HAP-1 (cell line): ENCODE measurements at regions not wholly inside any gene's neighbourhood (a gene's known extent, or its start where the extent isn't known, plus 50 kb on each side); places are given as distances from the start of the nearest gene placed in this dataset.

ENCODE experiments used
- DNase-seq, 2 experiments: peaks; one replicate each; pipeline ENCODE4 v3.0.0-alpha.2; 2016 to 2020; ENCODE audit warnings: low spot score in 2 of 2
- H3K27me3 ChIP-seq: fragments of 250-450 bp; sonication (Bioruptor Pico); 2 replicates; pipeline ENCODE4 v1.5.1; 2020; ENCODE audit warnings: low read depth, mild to moderate bottlenecking, moderate library complexity
- H3K36me3 ChIP-seq: fragments of 250-450 bp; sonication (Bioruptor Pico); replicated peaks from 2 replicates; pipeline ENCODE4 v1.5.1; 2020; ENCODE audit warnings: mild to moderate bottlenecking
- H3K4me1 ChIP-seq: fragments of 250-450 bp; sonication (Bioruptor Pico); 2 replicates; pipeline ENCODE4 v1.5.1; 2020; ENCODE audit warnings: mild to moderate bottlenecking
- H3K4me3 ChIP-seq: fragments of 250-450 bp; sonication (Bioruptor Pico); 2 replicates; pipeline ENCODE4 v1.5.1; 2020; ENCODE audit warnings: mild to moderate bottlenecking, moderate library complexity
- H3K9me3 ChIP-seq: fragments of 250-450 bp; sonication (Bioruptor Pico); 2 replicates; pipeline ENCODE4 v1.5.1; 2020; ENCODE audit warnings: mild to moderate bottlenecking, moderate library complexity
- in situ Hi-C: fragments of 300-500 bp; cut with MboI; formaldehyde crosslinking; loops from 3 replicates; pipeline ENCODE4 v1.14.3; 2020; ENCODE audit warnings: low sequenced_read_pairs, inconsistent platforms, mixed read lengths

DNA sequence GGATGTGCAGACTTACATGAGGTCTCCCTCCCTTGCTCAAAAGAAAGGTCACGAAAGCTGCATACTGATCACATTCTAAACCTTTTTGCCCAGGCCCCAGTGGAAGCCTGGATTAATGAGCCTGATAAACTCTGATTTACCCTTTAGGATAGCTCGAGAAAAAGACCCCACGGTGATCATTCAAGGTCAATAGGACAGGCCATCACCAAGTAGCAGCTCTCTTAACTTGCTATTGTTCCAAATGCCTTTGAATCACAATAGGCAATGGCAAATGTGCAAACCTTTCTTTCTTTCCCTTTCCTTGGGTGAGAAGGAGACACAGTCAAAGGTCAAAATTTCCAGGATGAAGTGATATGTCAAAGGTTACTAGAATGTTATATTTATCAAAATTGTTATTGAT lies 327.3 kb downstream of the HDGFL1 start:
- peak in 1 of 2 experiments; percentile 27 for DNase-seq
- no peaks in the 10 kb centered on the region for H3K9me3 ChIP-seq
- no peaks in the 10 kb centered on the region for H3K36me3 ChIP-seq
- in situ Hi-C loops = no loop called here
- H3K4me3 ChIP-seq = no peak overlapping the region
- H3K27me3 ChIP-seq = no peaks in the 10 kb centered on the region
- no peaks in the 10 kb centered on the region for H3K4me1 ChIP-seq

DNA sequence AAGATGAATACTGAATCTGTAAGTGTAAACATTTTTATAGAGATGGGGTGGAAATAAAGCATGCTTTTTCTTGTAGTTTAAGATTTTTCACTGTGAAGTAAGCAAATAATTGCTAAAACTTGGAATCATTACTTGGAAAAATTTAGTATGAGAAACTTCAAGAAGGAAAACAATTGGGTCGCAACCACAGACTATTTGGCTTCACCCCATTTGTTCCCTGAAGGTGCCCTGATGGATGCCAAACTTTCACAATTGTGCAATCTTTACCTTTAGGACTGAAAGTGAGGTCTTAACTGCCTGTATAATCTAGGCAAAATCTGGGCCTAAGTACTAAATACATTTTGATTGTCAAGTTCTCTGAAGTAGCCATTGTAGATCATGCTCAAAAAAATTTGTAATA lies 330.1 kb downstream of the HDGFL1 start:
- Histone ChIP-seq H3K27me3 (no peaks in the 10 kb centered on the region), H3K4me1 (peaks cover 3% of the 10 kb centered on the region; the same call in 1 of the 2 replicates), H3K36me3 (no peaks in the 10 kb centered on the region), H3K4me3 (no peak overlapping the region), H3K9me3 (no peaks in the 10 kb centered on the region)
- in situ Hi-C loops = no loop called here
- no peak for DNase-seq

DNA sequence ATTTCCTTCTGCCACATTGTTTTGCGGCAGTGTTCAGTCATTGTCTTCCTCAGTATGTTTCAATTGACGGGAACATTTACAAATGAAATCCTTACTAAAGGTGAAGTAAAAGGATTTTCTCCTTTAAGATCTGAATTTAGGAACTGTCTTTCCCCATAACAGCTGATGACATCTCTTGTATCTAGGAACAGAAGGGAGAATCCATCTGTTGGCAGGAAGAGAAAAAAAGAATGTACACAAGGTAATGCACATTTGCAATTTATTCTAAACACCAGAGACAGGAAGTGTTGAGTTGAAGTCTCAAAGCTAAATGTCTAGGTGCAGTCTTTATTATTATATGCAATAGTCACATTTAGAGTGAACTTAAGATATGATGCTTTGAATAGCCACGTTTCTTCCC lies 334.5 kb downstream of the HDGFL1 start:
- no peak for DNase-seq
- in situ Hi-C loops = no loop called here
- Histone ChIP-seq H3K4me1 (peaks cover 13% of the 10 kb centered on the region), H3K36me3 (no peaks in the 10 kb centered on the region), H3K4me3 (no peak overlapping the region), H3K9me3 (0 out of 2 replicates have a peak, but pooled peaks cover 3% of the 10 kb centered on the region), H3K27me3 (no peaks in the 10 kb centered on the region)

DNA sequence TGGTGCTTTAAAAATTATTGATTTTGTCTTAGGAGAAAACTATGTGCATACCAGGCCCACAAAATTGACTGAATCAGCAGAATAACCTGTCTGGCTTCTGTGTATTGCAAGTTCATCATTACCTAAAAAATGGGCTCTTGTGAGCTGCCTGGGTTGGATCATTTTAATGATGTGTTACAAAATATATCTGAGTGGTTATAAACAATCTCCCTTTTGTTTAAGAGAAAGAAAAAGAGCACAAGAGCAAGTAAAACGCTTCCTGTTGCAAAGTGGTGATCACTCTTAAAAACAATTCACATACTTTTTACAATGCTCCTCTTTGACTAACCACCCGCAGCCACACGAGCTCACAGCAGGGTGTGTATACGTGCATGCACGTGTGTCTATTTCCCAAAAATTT lies 335.1 kb downstream of the HDGFL1 start:
- no peak for DNase-seq
- Histone ChIP-seq H3K4me1 (peaks cover 13% of the 10 kb centered on the region), H3K27me3 (no peaks in the 10 kb centered on the region), H3K9me3 (0 out of 2 replicates have a peak, but pooled peaks cover 3% of the 10 kb centered on the region), H3K4me3 (no peak overlapping the region), H3K36me3 (no peaks in the 10 kb centered on the region)
- in situ Hi-C loops = no loop called here

DNA sequence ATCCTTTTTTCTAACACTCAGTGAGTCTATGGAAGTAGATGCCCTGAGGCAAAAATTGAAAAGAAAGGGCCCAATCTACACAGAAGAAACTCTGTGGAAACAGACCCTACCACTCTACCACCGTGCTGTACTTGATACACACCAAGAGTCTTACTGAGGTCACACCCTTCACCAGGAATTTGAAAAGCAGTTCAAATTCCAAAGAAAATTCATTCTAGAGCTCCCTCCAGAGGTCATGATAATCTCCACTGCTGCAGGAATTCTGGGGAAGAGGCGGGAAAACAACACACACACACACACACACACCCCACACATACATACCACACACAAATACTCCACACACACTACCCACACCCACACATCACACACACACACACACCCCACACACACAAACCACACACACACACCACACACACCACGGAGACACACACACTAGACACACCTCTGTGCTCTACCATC lies 336.8 kb downstream of the HDGFL1 start:
- H3K4me1 ChIP-seq = peaks cover 13% of the 10 kb centered on the region
- in situ Hi-C loops = no loop called here
- H3K27me3 ChIP-seq = no peaks in the 10 kb centered on the region
- H3K36me3 ChIP-seq = no peaks in the 10 kb centered on the region
- 0 out of 2 replicates have a peak, but pooled peaks cover 3% of the 10 kb centered on the region for H3K9me3 ChIP-seq
- H3K4me3 ChIP-seq = no peak overlapping the region
- peak; percentile 66 to 81 for DNase-seq

DNA sequence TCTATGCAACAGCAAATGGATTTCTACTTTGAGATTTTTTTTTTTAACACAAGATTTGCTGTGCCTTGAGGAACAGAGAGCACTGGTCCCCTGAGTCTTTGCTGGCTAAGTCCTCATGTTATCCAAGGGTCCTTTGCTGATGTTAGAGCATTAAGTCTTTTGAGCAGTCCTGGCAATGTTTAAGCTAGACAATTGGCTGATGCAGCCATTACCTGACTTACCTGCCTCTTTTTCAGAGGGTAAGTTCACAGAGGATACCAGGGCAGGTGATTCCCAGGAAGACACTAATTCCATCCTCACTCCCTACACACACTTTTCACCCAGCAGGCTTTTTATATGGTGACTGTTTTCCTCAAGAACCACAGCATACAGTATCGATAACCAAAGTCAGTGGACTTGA lies 337.7 kb downstream of the HDGFL1 start:
- DNase-seq = no peak
- no peaks in the 10 kb centered on the region for H3K27me3 ChIP-seq
- no peak overlapping the region for H3K4me3 ChIP-seq
- 0 out of 2 replicates have a peak, but pooled peaks cover 3% of the 10 kb centered on the region for H3K9me3 ChIP-seq
- in situ Hi-C loops = no loop called here
- H3K36me3 ChIP-seq = no peaks in the 10 kb centered on the region
- H3K4me1 ChIP-seq = peaks cover 13% of the 10 kb centered on the region

DNA sequence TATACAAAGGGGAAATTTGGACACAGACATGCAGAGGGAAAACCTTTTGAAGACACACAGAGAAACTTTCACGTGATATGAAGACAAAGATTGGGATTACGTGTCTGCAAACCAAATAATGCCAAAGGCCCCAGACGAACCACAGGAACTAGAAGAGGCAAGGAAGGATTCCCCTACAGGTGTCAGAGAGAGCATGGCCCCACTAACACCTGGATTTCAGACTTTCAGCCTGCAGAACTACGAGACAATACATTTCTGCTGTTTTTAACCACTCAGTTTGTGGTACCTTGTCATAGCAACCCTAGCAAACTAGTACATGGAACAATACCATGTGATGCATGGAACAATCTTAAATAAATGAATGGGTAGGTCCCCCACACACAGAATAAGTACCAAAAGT lies 341.0 kb downstream of the HDGFL1 start:
- DNase-seq = no peak
- Histone ChIP-seq H3K4me1 (peaks cover 10% of the 10 kb centered on the region), H3K36me3 (no peaks in the 10 kb centered on the region), H3K4me3 (no peak overlapping the region), H3K9me3 (no peaks in the 10 kb centered on the region), H3K27me3 (no peaks in the 10 kb centered on the region)
- in situ Hi-C loops = no loop called here

DNA sequence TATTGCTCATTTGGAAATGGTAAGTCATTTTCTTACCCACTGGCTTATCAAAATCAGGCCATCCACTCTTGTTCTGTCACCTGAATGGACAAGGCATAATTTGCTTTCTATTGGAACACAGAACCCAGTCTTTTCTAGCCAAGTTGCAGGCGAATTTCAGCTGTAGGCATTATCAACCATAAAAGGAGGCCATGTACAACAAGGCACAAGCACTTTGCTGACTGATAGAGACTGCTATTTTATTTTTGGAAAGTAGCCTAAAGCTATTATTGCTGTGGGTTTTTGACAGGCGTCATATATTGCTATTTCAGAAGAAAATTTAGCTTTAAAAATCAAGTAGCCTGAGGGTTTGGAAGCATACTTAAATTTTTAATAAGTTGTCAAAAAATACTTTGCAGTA lies 344.2 kb downstream of the HDGFL1 start:
- Histone ChIP-seq H3K36me3 (no peaks in the 10 kb centered on the region), H3K4me3 (no peak overlapping the region), H3K4me1 (no peaks in the 10 kb centered on the region), H3K9me3 (no peaks in the 10 kb centered on the region), H3K27me3 (no peaks in the 10 kb centered on the region)
- in situ Hi-C loops = no loop called here
- DNase-seq = no peak

DNA sequence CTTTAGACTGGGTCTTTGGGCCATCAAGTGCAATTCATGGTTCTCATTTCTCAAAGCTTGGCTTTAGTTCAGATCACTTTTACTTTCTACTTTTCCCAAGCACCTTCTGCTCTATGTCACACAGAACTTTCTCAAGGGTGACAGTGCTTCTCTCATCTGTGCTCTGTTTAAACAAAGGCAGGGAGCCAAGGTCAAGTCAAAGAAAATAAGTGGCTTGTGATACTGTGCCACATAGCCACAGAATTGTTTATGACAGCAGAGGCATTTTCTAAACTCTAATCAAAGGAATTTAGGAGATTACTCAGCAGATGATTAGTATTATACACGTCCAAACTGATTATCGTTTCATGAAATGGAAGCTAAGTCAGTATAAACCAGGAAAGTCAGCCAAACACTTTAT lies 348.0 kb downstream of the HDGFL1 start:
- Histone ChIP-seq H3K4me1 (peaks cover 9% of the 10 kb centered on the region), H3K36me3 (no peaks in the 10 kb centered on the region), H3K27me3 (no peaks in the 10 kb centered on the region), H3K4me3 (no peak overlapping the region), H3K9me3 (no peaks in the 10 kb centered on the region)
- DNase-seq = no peak
- in situ Hi-C loops = no loop called here

DNA sequence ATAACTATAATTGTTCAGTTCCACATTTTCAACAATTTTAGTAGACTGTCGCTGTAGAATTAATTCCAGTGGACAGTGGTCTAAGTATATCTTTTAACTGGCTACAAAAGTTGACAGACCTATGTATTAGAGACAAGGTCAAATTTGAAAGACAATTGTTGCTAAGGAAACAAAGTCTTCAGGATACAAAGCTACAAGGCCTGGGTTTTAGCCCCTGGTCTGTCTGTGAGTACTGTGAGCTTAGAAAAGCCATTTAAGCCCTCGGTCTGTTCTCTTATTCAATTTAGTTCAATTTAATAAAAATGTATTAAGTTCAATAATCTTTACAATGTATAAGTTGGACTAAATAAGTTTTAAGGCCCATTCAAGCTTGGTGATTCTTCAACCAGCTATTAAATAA lies 352.5 kb downstream of the HDGFL1 start:
- in situ Hi-C loops = no loop called here
- Histone ChIP-seq H3K4me1 (peaks cover 13% of the 10 kb centered on the region), H3K9me3 (no peaks in the 10 kb centered on the region), H3K27me3 (no peaks in the 10 kb centered on the region), H3K4me3 (no peak overlapping the region), H3K36me3 (no peaks in the 10 kb centered on the region)
- peak; percentile 68 to 94 for DNase-seq

DNA sequence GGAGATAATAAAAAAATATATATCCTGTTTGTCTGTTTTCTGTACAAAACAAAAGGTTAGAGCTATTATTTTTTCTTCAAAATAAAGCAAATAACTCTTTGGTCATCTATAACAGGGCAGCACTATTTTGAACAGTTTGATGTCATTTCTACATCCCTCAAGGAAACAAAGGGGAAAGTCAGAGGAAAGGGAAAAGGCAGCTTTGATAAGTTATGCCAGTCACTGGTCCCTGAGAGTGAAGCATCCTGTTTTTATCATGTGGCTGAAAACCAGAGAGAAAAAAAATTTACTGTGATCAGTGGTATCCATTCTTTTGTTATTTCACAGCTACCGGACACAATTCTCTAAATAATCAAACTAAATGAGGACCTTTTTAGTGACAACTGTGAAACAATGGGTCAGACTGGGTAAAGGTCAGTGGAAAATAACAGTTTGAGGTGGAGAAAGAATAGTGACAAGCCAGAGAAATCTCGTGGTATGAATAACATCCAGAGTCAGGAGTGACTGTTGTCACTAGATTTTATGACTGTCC lies 356.0 kb downstream of the HDGFL1 start:
- DNase-seq = no peak
- no peaks in the 10 kb centered on the region for H3K27me3 ChIP-seq
- in situ Hi-C loops = no loop called here
- no peaks in the 10 kb centered on the region for H3K36me3 ChIP-seq
- peaks cover 13% of the 10 kb centered on the region for H3K4me1 ChIP-seq
- H3K9me3 ChIP-seq = no peaks in the 10 kb centered on the region
- no peak overlapping the region for H3K4me3 ChIP-seq

DNA sequence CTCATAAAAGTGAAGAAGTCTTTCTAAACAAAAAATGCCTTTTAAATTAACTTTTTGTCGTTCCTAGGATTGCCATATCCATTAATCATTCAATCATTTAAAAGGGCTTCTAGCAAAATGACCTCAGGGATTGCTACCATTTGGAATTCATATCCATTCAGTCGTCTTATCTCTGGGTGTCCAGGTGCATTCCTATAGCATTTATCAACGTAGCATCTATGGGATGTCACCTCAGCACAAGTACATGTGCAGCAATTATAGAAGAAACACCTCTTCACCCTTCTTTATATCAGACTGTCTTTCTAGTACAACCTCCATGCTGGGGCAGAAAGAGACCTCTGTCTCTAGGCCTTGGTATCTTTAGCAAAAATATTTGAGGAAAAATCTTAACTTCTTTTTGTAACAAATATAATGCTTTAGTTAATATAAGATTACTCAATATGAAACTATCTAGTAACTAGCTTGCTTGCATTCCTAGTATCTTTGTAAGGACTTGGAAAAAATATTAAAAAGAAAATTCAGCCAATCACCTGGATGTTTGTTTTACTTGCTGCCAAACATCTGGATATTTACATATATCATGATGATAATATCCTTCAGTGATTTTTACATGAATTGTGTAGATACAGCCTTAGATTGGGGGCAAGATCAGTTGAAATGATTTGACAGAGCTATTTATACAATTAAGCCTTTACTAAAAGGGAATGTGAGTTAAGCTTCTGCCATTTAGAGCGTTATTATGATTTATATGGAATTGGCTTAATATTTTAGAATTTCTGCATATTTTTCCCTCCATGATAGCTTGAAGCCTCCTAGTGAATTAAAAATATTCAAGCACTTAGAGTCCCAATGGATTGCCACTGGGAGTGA lies 356.8 kb downstream of the HDGFL1 start:
- DNase-seq = no peak
- in situ Hi-C loops = no loop called here
- H3K9me3 ChIP-seq = no peaks in the 10 kb centered on the region

DNA sequence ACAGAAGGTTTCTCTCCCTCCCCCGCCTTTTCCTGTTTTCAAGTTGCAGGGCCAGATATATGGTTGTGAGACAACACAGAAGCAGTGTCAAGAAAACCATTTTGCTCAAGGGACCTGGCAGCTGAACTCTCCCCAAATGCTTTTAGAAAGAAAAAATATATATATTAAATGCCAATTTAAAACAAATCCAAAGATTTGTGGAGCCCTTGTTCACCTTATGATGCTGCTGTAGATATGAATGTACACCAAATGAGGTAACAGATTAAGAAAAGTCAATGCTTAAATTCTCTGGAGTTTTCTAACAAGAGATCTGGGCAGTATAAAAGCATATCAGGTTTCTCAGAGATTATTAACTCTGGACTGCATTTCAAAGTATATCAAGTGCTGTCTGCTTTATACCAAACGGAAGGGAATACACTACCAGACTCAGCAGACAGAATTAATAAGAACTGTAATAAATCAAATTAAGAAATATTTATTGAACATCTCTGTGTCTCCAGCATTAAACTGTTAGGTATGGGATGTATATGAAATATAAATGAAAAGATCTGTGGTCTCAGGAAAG lies 357.5 kb downstream of the HDGFL1 start:
- in situ Hi-C loops = no loop called here
- H3K4me3 ChIP-seq = no peak overlapping the region
- no peaks in the 10 kb centered on the region for H3K36me3 ChIP-seq
- H3K4me1 ChIP-seq = peaks cover 8% of the 10 kb centered on the region
- no peaks in the 10 kb centered on the region for H3K9me3 ChIP-seq
- no peak for DNase-seq
- no peaks in the 10 kb centered on the region for H3K27me3 ChIP-seq

More for the DNA sequence above, 356.8 kb downstream of the HDGFL1 start:
- no peaks in the 10 kb centered on the region for H3K27me3 ChIP-seq
- no peak overlapping the region for H3K4me3 ChIP-seq
- H3K36me3 ChIP-seq = no peaks in the 10 kb centered on the region
- peaks cover 13% of the 10 kb centered on the region for H3K4me1 ChIP-seq

DNA sequence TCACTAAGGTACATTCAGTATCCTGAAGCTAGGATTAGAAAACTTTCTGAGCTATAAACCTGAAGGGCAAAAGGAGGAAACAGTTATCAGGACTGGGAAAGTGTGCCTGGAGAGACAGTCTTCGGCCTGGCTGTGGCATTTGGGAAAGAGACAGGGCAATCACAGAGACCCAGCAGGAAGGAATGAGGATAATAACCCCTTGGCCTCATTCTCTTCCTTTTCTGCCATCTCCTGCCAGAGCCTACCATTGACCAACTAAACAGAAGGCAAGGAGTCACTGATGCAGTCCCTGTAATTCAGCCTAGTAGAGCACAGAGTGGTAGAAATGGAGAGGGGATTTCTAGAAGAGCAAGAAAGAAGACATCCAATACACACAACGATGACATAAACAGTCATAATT lies 359.4 kb downstream of the HDGFL1 start:
- Histone ChIP-seq H3K4me3 (no peak overlapping the region), H3K36me3 (no peaks in the 10 kb centered on the region), H3K27me3 (no peaks in the 10 kb centered on the region), H3K9me3 (no peaks in the 10 kb centered on the region), H3K4me1 (no peaks in the 10 kb centered on the region)
- no peak for DNase-seq
- in situ Hi-C loops = no loop called here
